GM12878 (cell line): ENCODE measurements at regions not wholly inside any gene's neighbourhood (a gene's known extent, or its start where the extent isn't known, plus 50 kb on each side); places are given as distances from the start of the nearest gene placed in this dataset.

ENCODE experiments used
- BRCA1 ChIP-seq: IDR thresholded peaks from 2 replicates; pipeline ENCODE4 v1.6.1; 2011; ENCODE audit warnings: low read depth, low read length, improper control_type of control experiment
- ZNF274 ChIP-seq: IDR thresholded peaks from one replicate; pipeline ENCODE4 v1.8.0; 2011; ENCODE audit not compliant: insufficient read length, insufficient read depth
- TF ChIP-seq, protein P1 (sequence below), 3 experiments: IDR thresholded peaks in 2 of 3; conservative IDR thresholded peaks in 1 of 3; 2 replicates each; pipeline ENCODE4 v1.5.1; 2011; ENCODE audit warnings: low read depth in 3 of 3, low read length in 3 of 3, mild to moderate bottlenecking in 3 of 3, control low read depth in 2 of 3, moderate library complexity in 2 of 3, inconsistent platforms in 1 of 3, mixed read lengths in 1 of 3; ENCODE audit not compliant: control insufficient read depth in 2 of 3, insufficient read depth in 1 of 3; ENCODE audit errors: extremely low read depth in 1 of 3
- TF ChIP-seq, protein P2 (sequence below): IDR thresholded peaks from 2 replicates; pipeline ENCODE4 v1.6.1; 2012; ENCODE audit warnings: low read depth, low read length, improper control_type of control experiment

DNA sequence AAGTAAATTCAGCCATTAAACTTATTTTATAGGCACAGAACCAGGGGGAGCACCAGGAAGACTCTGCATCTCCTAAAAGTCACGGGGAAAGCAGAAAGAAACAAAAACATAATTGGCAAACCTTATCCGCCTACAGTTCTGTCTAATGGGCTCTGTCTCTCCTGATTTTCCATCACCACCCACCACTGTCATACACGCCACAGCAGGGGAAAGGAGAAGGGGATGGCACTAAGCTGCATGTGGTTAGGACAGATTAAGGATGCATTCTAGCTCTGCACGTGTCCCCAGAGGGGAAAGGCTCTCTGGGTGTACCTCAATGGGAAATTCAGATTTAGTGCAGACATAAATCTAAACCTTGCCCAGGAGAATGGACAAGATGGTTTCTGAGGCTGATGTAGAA is 359.8 kb downstream of the TMEM114 start:
- no peak for TF ChIP-seq ZNF274
- TF ChIP-seq, protein P1, sequence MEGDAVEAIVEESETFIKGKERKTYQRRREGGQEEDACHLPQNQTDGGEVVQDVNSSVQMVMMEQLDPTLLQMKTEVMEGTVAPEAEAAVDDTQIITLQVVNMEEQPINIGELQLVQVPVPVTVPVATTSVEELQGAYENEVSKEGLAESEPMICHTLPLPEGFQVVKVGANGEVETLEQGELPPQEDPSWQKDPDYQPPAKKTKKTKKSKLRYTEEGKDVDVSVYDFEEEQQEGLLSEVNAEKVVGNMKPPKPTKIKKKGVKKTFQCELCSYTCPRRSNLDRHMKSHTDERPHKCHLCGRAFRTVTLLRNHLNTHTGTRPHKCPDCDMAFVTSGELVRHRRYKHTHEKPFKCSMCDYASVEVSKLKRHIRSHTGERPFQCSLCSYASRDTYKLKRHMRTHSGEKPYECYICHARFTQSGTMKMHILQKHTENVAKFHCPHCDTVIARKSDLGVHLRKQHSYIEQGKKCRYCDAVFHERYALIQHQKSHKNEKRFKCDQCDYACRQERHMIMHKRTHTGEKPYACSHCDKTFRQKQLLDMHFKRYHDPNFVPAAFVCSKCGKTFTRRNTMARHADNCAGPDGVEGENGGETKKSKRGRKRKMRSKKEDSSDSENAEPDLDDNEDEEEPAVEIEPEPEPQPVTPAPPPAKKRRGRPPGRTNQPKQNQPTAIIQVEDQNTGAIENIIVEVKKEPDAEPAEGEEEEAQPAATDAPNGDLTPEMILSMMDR (IDR thresholded peaks at IDR 0.05 in 2 of 3, conservative IDR thresholded peaks at IDR 0.05 in 1 of 3; ENCODE audit: control insufficient read depth in 2 of 3, extremely low read depth in 1 of 3, insufficient read depth in 1 of 3, low read depth in 3 of 3, low read length in 3 of 3): no peak
- no peak for TF ChIP-seq BRCA1
- TF ChIP-seq, protein P2, sequence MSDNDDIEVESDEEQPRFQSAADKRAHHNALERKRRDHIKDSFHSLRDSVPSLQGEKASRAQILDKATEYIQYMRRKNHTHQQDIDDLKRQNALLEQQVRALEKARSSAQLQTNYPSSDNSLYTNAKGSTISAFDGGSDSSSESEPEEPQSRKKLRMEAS: no peak
